HepG2 (cell line): ENCODE measurements at regions not wholly inside any gene's neighbourhood (a gene's known extent, or its start where the extent isn't known, plus 50 kb on each side); places are given as distances from the start of the nearest gene placed in this dataset.

ENCODE experiments used
- ATAC-seq: fragments of 200-7000 bp; cut with Tn5 transposase; 3 replicates; pipeline ENCODE4 v1.9.1; 2020; ENCODE audit warnings: mild to moderate bottlenecking, moderate library complexity
- BruUV-seq: library from RNA; stranded (reverse); fragments of 400-500 nt; replicated peaks from 2 replicates; lab custom pipeline; 2021; lab: Mats Ljungman, UMichigan
- CTCF ChIA-PET: fragments of 300-600 bp; formaldehyde crosslinking; extraction: SDS; loops from one replicate; lab custom pipeline; 2021; ENCODE audit warnings: low total read pairs, inconsistent platforms, low intra/inter-chr PET ratio; lab: Yijun Ruan, JAX
- POLR2A ChIA-PET: fragments of 350-600 bp; sonication (Branson Sonifier 250); formaldehyde crosslinking; loops from one replicate; lab custom pipeline; 2020; ENCODE audit warnings: antibody characterized with exemption, inconsistent platforms; lab: Yijun Ruan, JAX
- DNase-seq: peaks from one replicate; pipeline ENCODE4 v3.0.0-alpha.2; 2015; ENCODE audit warnings: low spot score
- FAIRE-seq: peaks from 3 replicates; lab custom pipeline; 2011; peaks lifted over from hg19 to GRCh38; lab: Jason Lieb, UNC
- H2AFZ ChIP-seq: one replicate; pipeline ENCODE4 v1.6.1; 2011; ENCODE audit warnings: low read length, inconsistent platforms
- H3K27ac ChIP-seq: fragments of 300-600 bp; 3 replicates; pipeline ENCODE4 v1.8.0; 2011; ENCODE audit warnings: mixed run types, mild to moderate bottlenecking, mixed read lengths, low read length, inconsistent platforms; ENCODE audit not compliant: insufficient read depth; ENCODE audit errors: extremely low read length
- H3K27me3 ChIP-seq, 2 experiments: fragments of 200-600 bp in 1 of 2; 2 replicates in 1 of 2; 3 replicates in 1 of 2; pipeline versions ENCODE4 v1.6.0 to v1.8.0; 2011; ENCODE audit warnings: low read length in 2 of 2, mild to moderate bottlenecking in 2 of 2, moderate library complexity in 2 of 2, inconsistent platforms in 1 of 2; ENCODE audit not compliant: insufficient read depth in 2 of 2, control insufficient read depth in 1 of 2
- H3K36me3 ChIP-seq, 2 experiments: fragments of 200-600 bp in 1 of 2; replicated peaks in 1 of 2; 2 replicates in 1 of 2; 3 replicates in 1 of 2; pipeline versions ENCODE4 v1.5.1 to v1.8.0; 2011; ENCODE audit warnings: low read length in 2 of 2, inconsistent platforms in 1 of 2; ENCODE audit not compliant: insufficient read depth in 2 of 2, control insufficient read depth in 1 of 2
- H3K4me1 ChIP-seq: 2 replicates; pipeline ENCODE4 v1.5.1; 2012; ENCODE audit warnings: low read length, inconsistent platforms; ENCODE audit not compliant: insufficient read depth
- H3K4me2 ChIP-seq: 2 replicates; pipeline ENCODE4 v1.6.0; 2011; ENCODE audit warnings: low read depth, low read length, inconsistent platforms
- H3K4me3 ChIP-seq, 3 experiments: fragments of 200-600 bp in 1 of 3; sonication (generic), shearing (Covaris generic) in 1 of 3; replicated peaks in 1 of 3; 2 replicates each; pipeline ENCODE4 v1.5.1; 2011 to 2016; ENCODE audit warnings: low read length in 3 of 3, inconsistent platforms in 2 of 3, low read depth in 2 of 3, mild to moderate bottlenecking in 2 of 3, control low read depth in 1 of 3, mixed read lengths in 1 of 3; ENCODE audit not compliant: insufficient read depth in 1 of 3
- H3K79me2 ChIP-seq: one replicate; pipeline ENCODE4 v1.6.1; 2011; ENCODE audit warnings: low read length, inconsistent platforms; ENCODE audit not compliant: insufficient read depth
- H3K9ac ChIP-seq: 2 replicates; pipeline ENCODE4 v1.6.0; 2011; ENCODE audit warnings: mild to moderate bottlenecking, low read depth, low read length, inconsistent platforms; ENCODE audit not compliant: insufficient read depth
- H3K9me3 ChIP-seq: 2 replicates; pipeline ENCODE4 v1.5.1; 2012; ENCODE audit warnings: mild to moderate bottlenecking, low read length
- H4K20me1 ChIP-seq: 2 replicates; pipeline ENCODE4 v1.6.0; 2011; ENCODE audit warnings: inconsistent platforms, mild to moderate bottlenecking, low read length, moderate library complexity; ENCODE audit not compliant: insufficient read depth
- HOXA9 ChIP-seq: sonication (generic); formaldehyde crosslinking; IDR thresholded peaks from 2 replicates; pipeline ENCODE4 v1.8.1; 2022; ENCODE audit warnings: missing genetic modification reagents, mild to moderate bottlenecking, moderate library complexity, borderline replicate concordance
- KDM5A ChIP-seq: fragments of 200-600 bp; sonication (generic); IDR thresholded peaks from 2 replicates; pipeline ENCODE4 v1.7.0; 2018; ENCODE audit warnings: antibody characterized with exemption, mild to moderate bottlenecking, low read length, borderline replicate concordance
- MXI1 ChIP-seq: IDR thresholded peaks from 3 replicates; pipeline ENCODE4 v1.6.1; 2012; ENCODE audit warnings: low read depth, low read length, inconsistent platforms, borderline replicate concordance
- RORA ChIP-seq: sonication (generic); formaldehyde crosslinking; IDR thresholded peaks from 2 replicates; pipeline ENCODE4 v1.5.0; 2020; ENCODE audit warnings: mild to moderate bottlenecking, missing genetic modification reagents, moderate library complexity
- SRF ChIP-seq: IDR thresholded peaks from 2 replicates; pipeline ENCODE4 v1.6.1; 2011; ENCODE audit warnings: mild to moderate bottlenecking, low read depth, low read length, moderate library complexity
- XBP1 ChIP-seq: sonication (generic); formaldehyde crosslinking; IDR thresholded peaks from 2 replicates; pipeline ENCODE4 v1.5.0; 2020; ENCODE audit warnings: missing genetic modification reagents
- XRCC5 ChIP-seq: fragments of 200-400 bp; formaldehyde crosslinking; optimal IDR thresholded peaks from 2 replicates; pipeline ENCODE3; 2017; ENCODE audit warnings: mild to moderate bottlenecking, low read length
- ZBED4 ChIP-seq: sonication (generic); formaldehyde crosslinking; IDR thresholded peaks from 2 replicates; pipeline ENCODE4 v1.4.0; 2020; ENCODE audit warnings: missing genetic modification reagents, borderline replicate concordance
- ZFP82 ChIP-seq: sonication (generic); formaldehyde crosslinking; IDR thresholded peaks from 2 replicates; pipeline ENCODE4 v1.5.1; 2020; ENCODE audit warnings: mild to moderate bottlenecking, missing genetic modification reagents, borderline replicate concordance
- ZNF235 ChIP-seq: sonication (generic); formaldehyde crosslinking; IDR thresholded peaks from 2 replicates; pipeline ENCODE4 v1.8.1; 2023; ENCODE audit warnings: mild to moderate bottlenecking, missing genetic modification reagents, borderline replicate concordance
- ZNF274 ChIP-seq: sonication (generic); formaldehyde crosslinking; IDR thresholded peaks from 2 replicates; pipeline ENCODE4 v1.5.1; 2020; ENCODE audit warnings: mild to moderate bottlenecking, missing genetic modification reagents
- ZSCAN12 ChIP-seq: sonication (generic); formaldehyde crosslinking; IDR thresholded peaks from 2 replicates; pipeline ENCODE4 v1.9.0; 2021; ENCODE audit warnings: mild to moderate bottlenecking, missing genetic modification reagents
- WGBS: methylation state at CpG from one replicate; pipeline ENCODE4 v1.1.6; 2017; ENCODE audit warnings: low lambda C conversion rate; 5-methylcytosine and 5-hydroxymethylcytosine counted together
- in situ Hi-C: cut with HindIII; loops from 2 replicates; pipeline ENCODE4 v1.10.0; 2017; ENCODE audit warnings: low pct_unique_long_range_greater_than_20kb; ENCODE audit not compliant: extremely low pct_ligation_motif_present
- intact Hi-C: fragments of 100-400 bp; cut with micrococcal nuclease; formaldehyde crosslinking; loops from one replicate; pipeline ENCODE4 v1.10.0; 2022; ENCODE audit not compliant: unreplicated experiment

- TF ChIP-seq XBP1 (CRISPR knock-in tag) (no peak), SRF (no peak), ZFP82 (CRISPR knock-in tag) (no peak)
Observed at GRCh38 chr12:124452576-124453331, 114.7 kb downstream of the NCOR2 start (continued).

- TF ChIP-seq MXI1 (no peak), ZSCAN12 (CRISPR knock-in tag) (no peak), XRCC5 (no peak), ZBED4 (CRISPR knock-in tag) (no peak), ZNF274 (no peak), HOXA9 (CRISPR knock-in tag) (no peak), KDM5A (no peak), RORA (CRISPR knock-in tag) (no peak), ZNF235 (CRISPR knock-in tag) (no peak)
- TF ChIP-seq, all 625 proteins: peak for 0
- H3K4me1 ChIP-seq: no peaks in the 10 kb centered on the region
- no peaks in the 10 kb centered on the region for H3K79me2 ChIP-seq
- H3K27me3 ChIP-seq: no peaks in the 10 kb centered on the region
- H3K27ac ChIP-seq: no peak overlapping the region
- CTCF ChIA-PET: no interaction called here
- intact Hi-C loops (no loop called here), in situ Hi-C loops (no loop called here)
- no peak for ATAC-seq
- no peak for DNase-seq
- no peak for FAIRE-seq
- H3K9ac ChIP-seq: no peak overlapping the region
- no peak overlapping the region for H3K4me2 ChIP-seq
- no peaks in the 10 kb centered on the region for H4K20me1 ChIP-seq
- peaks cover 12 to 20% of the 10 kb centered on the region in 2 experiments; a peak in 4 of 5 replicates for H3K36me3 ChIP-seq
- POLR2A ChIA-PET: no interaction called here
- H3K4me3 ChIP-seq: no peak overlapping the region
- H3K9me3 ChIP-seq: no peaks in the 10 kb centered on the region
- no TSS peak for BruUV-seq
- 100% methylated on average over 6 of the region's 12 CpGs for WGBS
- no peak overlapping the region for H2AFZ ChIP-seq
Observed at GRCh38 chr12:124451637-124452243, 115.7 kb downstream of the NCOR2 start.
